ENCODE measurements at regions not wholly inside any gene's neighbourhood (a gene's known extent, or its start where the extent isn't known, plus 50 kb on each side); places are given as distances from the start of the nearest gene placed in this dataset.

DNA sequence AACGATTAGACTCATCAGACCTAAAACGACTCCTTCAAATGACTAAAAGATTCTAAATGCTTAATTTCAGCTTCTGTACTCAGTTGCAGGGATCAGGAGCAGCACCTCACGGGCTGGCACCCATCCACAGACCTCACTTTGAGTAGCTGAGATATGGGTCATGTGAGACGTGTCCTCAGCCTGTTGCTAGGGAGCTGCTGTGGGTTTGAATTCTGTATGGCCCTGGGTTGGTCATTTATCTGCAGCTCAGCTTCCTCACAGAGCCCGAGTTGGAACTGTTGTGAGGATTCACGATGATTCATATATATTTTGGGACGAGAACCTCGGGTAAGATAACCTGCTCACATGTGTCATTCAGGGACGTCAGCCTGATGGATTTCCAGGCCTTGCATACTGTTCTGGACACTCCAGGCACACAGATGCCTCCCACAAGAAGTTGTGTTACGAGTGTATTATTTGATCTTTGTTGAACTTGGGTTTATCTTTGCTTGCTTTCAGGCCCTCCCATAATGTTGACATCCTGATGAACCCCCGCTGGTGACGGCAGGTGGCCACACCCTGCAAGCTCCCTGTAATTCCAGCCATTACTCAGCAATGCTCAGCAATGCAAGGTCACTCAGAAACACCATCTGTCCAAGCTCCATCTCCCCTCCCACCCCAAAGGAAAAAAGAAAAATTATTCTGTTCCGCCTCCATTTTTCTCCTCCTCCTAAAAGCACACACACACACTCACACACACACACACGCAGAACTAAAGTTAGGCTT, 137.6 kb downstream of the RBFOX3 start:
- no peak for TF ChIP-seq TEAD4 (CRISPR knock-in tag; IDR thresholded peaks at IDR 0.05)
- no peak for TF ChIP-seq CTCF (IDR thresholded peaks at IDR 0.05)
- no peak for TF ChIP-seq TEAD1 (CRISPR knock-in tag; IDR thresholded peaks at IDR 0.05)
- no peak for TF ChIP-seq ZNF219 (CRISPR knock-in tag; IDR thresholded peaks at IDR 0.05; ENCODE audit: borderline replicate concordance)
- TF ChIP-seq CDX4 (CRISPR knock-in tag; IDR thresholded peaks at IDR 0.05; ENCODE audit: borderline replicate concordance): no peak
- no peak for TF ChIP-seq SP1 (CRISPR knock-in tag; conservative IDR thresholded peaks at IDR 0.05)
- no peak for TF ChIP-seq USF2 (CRISPR knock-in tag; IDR thresholded peaks at IDR 0.05)
- TF ChIP-seq NR2C2 (CRISPR knock-in tag; IDR thresholded peaks at IDR 0.05): no peak
- no peak for TF ChIP-seq ZNF263 (CRISPR knock-in tag; IDR thresholded peaks at IDR 0.05; ENCODE audit: low read depth)
- TF ChIP-seq, protein P1, sequence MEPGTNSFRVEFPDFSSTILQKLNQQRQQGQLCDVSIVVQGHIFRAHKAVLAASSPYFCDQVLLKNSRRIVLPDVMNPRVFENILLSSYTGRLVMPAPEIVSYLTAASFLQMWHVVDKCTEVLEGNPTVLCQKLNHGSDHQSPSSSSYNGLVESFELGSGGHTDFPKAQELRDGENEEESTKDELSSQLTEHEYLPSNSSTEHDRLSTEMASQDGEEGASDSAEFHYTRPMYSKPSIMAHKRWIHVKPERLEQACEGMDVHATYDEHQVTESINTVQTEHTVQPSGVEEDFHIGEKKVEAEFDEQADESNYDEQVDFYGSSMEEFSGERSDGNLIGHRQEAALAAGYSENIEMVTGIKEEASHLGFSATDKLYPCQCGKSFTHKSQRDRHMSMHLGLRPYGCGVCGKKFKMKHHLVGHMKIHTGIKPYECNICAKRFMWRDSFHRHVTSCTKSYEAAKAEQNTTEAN (CRISPR knock-in tag; IDR thresholded peaks at IDR 0.05): no peak
- no peak for TF ChIP-seq GABPB1 (CRISPR knock-in tag; IDR thresholded peaks at IDR 0.05)
- no peak for TF ChIP-seq ATF2 (CRISPR knock-in tag; IDR thresholded peaks at IDR 0.05; ENCODE audit: borderline replicate concordance, low read depth)

Data from WTC11 (cell line).